Trophoblast cell (in vitro differentiated cells and primary cell): ENCODE measurements at regions not wholly inside any gene's neighbourhood (a gene's known extent, or its start where the extent isn't known, plus 50 kb on each side); places are given as distances from the start of the nearest gene placed in this dataset.

Experiments
- DNase-seq, 2 donors: peaks; one replicate each; pipeline ENCODE4 v3.0.0-alpha.2; 2016
- H2AFZ ChIP-seq: 2 replicates; pipeline ENCODE4 v1.6.1; 2013; ENCODE audit warnings: low read length, moderate library complexity, mild to moderate bottlenecking; ENCODE audit not compliant: insufficient read depth, poor library complexity
- H2AK5ac ChIP-seq: 2 replicates; pipeline ENCODE4 v1.6.1; 2013; ENCODE audit warnings: mild to moderate bottlenecking, low read length
- H2BK120ac ChIP-seq: 2 replicates; pipeline ENCODE4 v1.6.1; 2013; ENCODE audit warnings: low read length, mild to moderate bottlenecking, moderate library complexity; ENCODE audit not compliant: insufficient read depth, poor library complexity
- H2BK12ac ChIP-seq: 2 replicates; pipeline ENCODE4 v1.6.1; 2013; ENCODE audit warnings: mild to moderate bottlenecking, low read length, moderate library complexity
- H2BK5ac ChIP-seq: 2 replicates; pipeline ENCODE4 v1.6.1; 2013; ENCODE audit warnings: low read length, low read depth, moderate library complexity, mild to moderate bottlenecking; ENCODE audit not compliant: poor library complexity
- H3K14ac ChIP-seq: 2 replicates; pipeline ENCODE4 v1.6.1; 2013; ENCODE audit warnings: mild to moderate bottlenecking, low read length
- H3K18ac ChIP-seq: 2 replicates; pipeline ENCODE4 v1.6.1; 2013; ENCODE audit warnings: mild to moderate bottlenecking, low read length
- H3K23ac ChIP-seq: 2 replicates; pipeline ENCODE4 v1.6.1; 2013; ENCODE audit warnings: low read length
- H3K27ac ChIP-seq: 2 replicates; pipeline ENCODE4 v1.5.1; 2013; ENCODE audit warnings: low read depth, mild to moderate bottlenecking, inconsistent platforms, low read length, moderate library complexity
- H3K27me3 ChIP-seq: 2 replicates; pipeline ENCODE4 v1.6.1; 2013; ENCODE audit warnings: inconsistent platforms, mild to moderate bottlenecking, low read length, moderate library complexity; ENCODE audit not compliant: insufficient read depth
- H3K36me3 ChIP-seq, 2 experiments: 1 replicate in 1 of 2; 2 replicates in 1 of 2; pipeline ENCODE4 v1.6.1; 2013; ENCODE audit warnings: low read length in 2 of 2, mild to moderate bottlenecking in 2 of 2, moderate library complexity in 1 of 2; ENCODE audit not compliant: insufficient read depth in 2 of 2, control insufficient read depth in 1 of 2
- H3K4ac ChIP-seq: 2 replicates; pipeline ENCODE4 v1.6.1; 2013; ENCODE audit warnings: low read depth, mild to moderate bottlenecking, low read length, moderate library complexity
- H3K4me1 ChIP-seq, 2 experiments: 1 replicate in 1 of 2; 2 replicates in 1 of 2; pipeline ENCODE4 v1.6.1; 2013; ENCODE audit warnings: low read length in 2 of 2, mild to moderate bottlenecking in 2 of 2, moderate library complexity in 1 of 2; ENCODE audit not compliant: insufficient read depth in 2 of 2, control insufficient read depth in 1 of 2
- H3K4me2 ChIP-seq: 2 replicates; pipeline ENCODE4 v1.6.1; 2013; ENCODE audit warnings: inconsistent platforms, mild to moderate bottlenecking, low read length, moderate library complexity
- H3K4me3 ChIP-seq: 2 replicates; pipeline ENCODE4 v1.5.1; 2013; ENCODE audit warnings: mild to moderate bottlenecking, low read depth, low read length, inconsistent platforms
- H3K79me1 ChIP-seq: one replicate; pipeline ENCODE4 v1.6.1; 2013; ENCODE audit warnings: low read length
- H3K79me2 ChIP-seq: 2 replicates; pipeline ENCODE4 v1.6.1; 2013; ENCODE audit warnings: low read length, mild to moderate bottlenecking; ENCODE audit not compliant: control insufficient read depth, insufficient read depth, poor library complexity
- H3K9ac ChIP-seq: 2 replicates; pipeline ENCODE4 v1.6.1; 2013; ENCODE audit warnings: mild to moderate bottlenecking, low read length
- H3K9me3 ChIP-seq: 2 replicates; pipeline ENCODE4 v1.6.1; 2013; ENCODE audit warnings: low read depth, mild to moderate bottlenecking, control low read depth, inconsistent platforms, low read length; ENCODE audit not compliant: insufficient read depth
- H4K12ac ChIP-seq: 2 replicates; pipeline ENCODE4 v1.6.1; 2013; ENCODE audit warnings: low read depth, mild to moderate bottlenecking, low read length, moderate library complexity
- H4K8ac ChIP-seq: 2 replicates; pipeline ENCODE4 v1.6.1; 2013; ENCODE audit warnings: low read depth, mild to moderate bottlenecking, low read length, moderate library complexity
- H4K91ac ChIP-seq: one replicate; pipeline ENCODE4 v1.6.1; 2013; ENCODE audit warnings: low read depth, mild to moderate bottlenecking, low read length, moderate library complexity
- WGBS: extraction: QIAGEN DNeasy Blood & Tissue Kit; methylation state at CpG from one replicate; pipeline ENCODE4 v1.1.7; 2013; ENCODE audit warnings: missing lambda C conversion rate; ENCODE audit not compliant: insufficient read length, insufficient coverage; ENCODE audit errors: extremely low coverage; 5-methylcytosine and 5-hydroxymethylcytosine counted together

- Histone ChIP-seq H3K4me2 (no peak overlapping the region), H3K18ac (no peak overlapping the region), H3K9me3 (no peaks in the 10 kb centered on the region), H2BK5ac (no peak overlapping the region), H3K9ac (no peak overlapping the region), H4K8ac (no peak overlapping the region), H2BK12ac (no peak overlapping the region), H2AFZ (no peak overlapping the region), H4K12ac (no peak overlapping the region), H3K36me3 (no peaks in the 10 kb centered on the region), H3K27me3 (no peaks in the 10 kb centered on the region), H3K4me1 (no peaks in the 10 kb centered on the region), H3K23ac (no peak overlapping the region), H3K4me3 (no peak overlapping the region), H3K4ac (no peak overlapping the region), H3K79me1 (no peaks in the 10 kb centered on the region), H3K14ac (no peak overlapping the region), H2AK5ac (no peak overlapping the region), H3K27ac (no peak overlapping the region), H4K91ac (no peak overlapping the region), H3K79me2 (no peaks in the 10 kb centered on the region), H2BK120ac (no peak overlapping the region)
- no peak for DNase-seq
- WGBS, result no CpG with 5 or more reads among the region's 1 CpG
Measured at GRCh38 chr16:63223851-63224250, 1187.6 kb upstream of the CDH8 start.

DNA sequence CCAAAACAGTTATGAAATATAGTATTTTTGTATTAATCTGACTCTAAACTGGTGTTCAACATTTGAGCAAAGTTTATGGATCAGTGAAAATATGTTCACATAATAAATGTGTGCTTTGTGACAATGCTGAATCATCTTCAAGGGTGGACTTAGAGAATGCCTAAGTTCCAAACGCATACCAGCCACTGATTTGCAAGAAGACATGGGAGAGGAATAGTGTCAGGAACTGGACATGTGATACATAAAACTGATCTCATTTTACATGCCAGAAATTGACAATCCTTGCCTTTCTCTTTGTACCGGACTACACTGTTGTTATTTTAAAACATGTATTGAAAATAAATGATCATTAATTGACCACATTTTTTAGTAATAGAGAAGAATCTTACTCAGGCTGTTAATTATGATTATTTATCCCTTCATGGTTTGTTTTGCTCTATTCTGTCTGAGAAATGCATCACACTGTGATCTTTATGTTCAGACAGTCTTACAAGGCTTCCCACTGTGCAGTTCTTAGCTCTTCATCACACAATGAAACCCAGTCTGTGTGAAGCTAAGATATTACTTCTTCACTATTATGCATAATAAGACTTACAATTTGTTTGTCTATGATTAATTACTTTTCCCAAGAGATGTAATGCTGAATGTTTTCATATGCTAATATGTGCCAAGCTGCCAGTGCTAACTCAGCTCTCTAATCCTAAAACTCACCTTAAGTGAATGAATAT lies 1180.6 kb upstream of the CDH8 start:
- Histone ChIP-seq H3K4me2 (no peak overlapping the region), H4K8ac (no peak overlapping the region), H3K79me2 (no peaks in the 10 kb centered on the region), H3K18ac (no peak overlapping the region), H2BK12ac (no peak overlapping the region), H3K23ac (no peak overlapping the region), H3K36me3 (no peaks in the 10 kb centered on the region), H2AK5ac (no peak overlapping the region), H2BK120ac (no peak overlapping the region), H3K27ac (no peak overlapping the region), H4K91ac (no peak overlapping the region), H3K4me1 (no peaks in the 10 kb centered on the region), H2BK5ac (no peak overlapping the region), H3K14ac (no peak overlapping the region), H3K4ac (no peak overlapping the region), H3K79me1 (no peaks in the 10 kb centered on the region), H4K12ac (no peak overlapping the region), H3K27me3 (no peaks in the 10 kb centered on the region), H3K9me3 (no peaks in the 10 kb centered on the region), H3K9ac (no peak overlapping the region), H3K4me3 (no peak overlapping the region), H2AFZ (no peak overlapping the region)
- WGBS, result no CpG with 5 or more reads among the region's 2 CpGs
- no peak for DNase-seq

- H3K27me3 ChIP-seq, result no peaks in the 10 kb centered on the region
- no peak overlapping the region for H2BK12ac ChIP-seq
- DNase-seq, result no peak
- H3K4me3 ChIP-seq, result no peak overlapping the region
- no peak overlapping the region for H3K9ac ChIP-seq
- H3K4me1 ChIP-seq, result no peaks in the 10 kb centered on the region
- no peak overlapping the region for H2BK5ac ChIP-seq
- no peak overlapping the region for H3K4me2 ChIP-seq
- no peak overlapping the region for H2BK120ac ChIP-seq
- H4K12ac ChIP-seq, result no peak overlapping the region
- no peaks in the 10 kb centered on the region for H3K79me1 ChIP-seq
- H3K18ac ChIP-seq, result no peak overlapping the region
- H3K14ac ChIP-seq, result no peak overlapping the region
- H3K9me3 ChIP-seq, result no peaks in the 10 kb centered on the region
- no peak overlapping the region for H2AFZ ChIP-seq
- no peak overlapping the region for H3K27ac ChIP-seq
- H3K4ac ChIP-seq, result no peak overlapping the region
- no peak overlapping the region for H3K23ac ChIP-seq
- H3K36me3 ChIP-seq, result no peaks in the 10 kb centered on the region
- no peak overlapping the region for H4K91ac ChIP-seq
- H3K79me2 ChIP-seq, result no peaks in the 10 kb centered on the region
- H4K8ac ChIP-seq, result no peak overlapping the region
- H2AK5ac ChIP-seq, result no peak overlapping the region
Measured at GRCh38 chr16:63201851-63202250, 1165.6 kb upstream of the CDH8 start.

GRCh38 chr16:63200940-63201339 lies 1164.7 kb upstream of the CDH8 start:
- H3K4me1 ChIP-seq, result no peaks in the 10 kb centered on the region
- H3K27me3 ChIP-seq, result no peaks in the 10 kb centered on the region
- H2BK12ac ChIP-seq, result no peak overlapping the region
- H3K23ac ChIP-seq, result no peak overlapping the region
- DNase-seq, result no peak
- H3K79me1 ChIP-seq, result no peaks in the 10 kb centered on the region
- H3K14ac ChIP-seq, result no peak overlapping the region
- no peak overlapping the region for H3K9ac ChIP-seq
- H3K18ac ChIP-seq, result no peak overlapping the region
- H2AFZ ChIP-seq, result no peak overlapping the region
- no peak overlapping the region for H4K91ac ChIP-seq
- H3K9me3 ChIP-seq, result no peaks in the 10 kb centered on the region
- no peak overlapping the region for H2BK5ac ChIP-seq
- no peak overlapping the region for H3K27ac ChIP-seq
- no peak overlapping the region for H2BK120ac ChIP-seq
- H3K36me3 ChIP-seq, result no peaks in the 10 kb centered on the region
- H3K4me2 ChIP-seq, result no peak overlapping the region
- no peak overlapping the region for H3K4me3 ChIP-seq
- H2AK5ac ChIP-seq, result no peak overlapping the region
- H4K12ac ChIP-seq, result no peak overlapping the region
- no peak overlapping the region for H3K4ac ChIP-seq
- H3K79me2 ChIP-seq, result no peaks in the 10 kb centered on the region
- no CpG with 5 or more reads among the region's 2 CpGs for WGBS
- no peak overlapping the region for H4K8ac ChIP-seq
